DOHH2 (cell line): ENCODE measurements at regions not wholly inside any gene's neighbourhood (a gene's known extent, or its start where the extent isn't known, plus 50 kb on each side); places are given as distances from the start of the nearest gene placed in this dataset.

ENCODE experiments used
- EZH2phosphoT487 ChIP-seq: fragments of 200-600 bp; sonication (generic); IDR thresholded peaks from 2 replicates; pipeline ENCODE4 v1.6.1; 2017; ENCODE audit warnings: borderline replicate concordance, mild to moderate bottlenecking, antibody characterized with exemption, low read length, moderate library complexity, mixed read lengths
- TF ChIP-seq, protein P1 (sequence below): fragments of 200-600 bp; sonication (generic); IDR thresholded peaks from one replicate; pipeline ENCODE4 v1.5.1; 2014; ENCODE audit warnings: antibody characterized with exemption, mild to moderate bottlenecking, low read depth, low read length; ENCODE audit not compliant: poor library complexity, severe bottlenecking

DNA sequence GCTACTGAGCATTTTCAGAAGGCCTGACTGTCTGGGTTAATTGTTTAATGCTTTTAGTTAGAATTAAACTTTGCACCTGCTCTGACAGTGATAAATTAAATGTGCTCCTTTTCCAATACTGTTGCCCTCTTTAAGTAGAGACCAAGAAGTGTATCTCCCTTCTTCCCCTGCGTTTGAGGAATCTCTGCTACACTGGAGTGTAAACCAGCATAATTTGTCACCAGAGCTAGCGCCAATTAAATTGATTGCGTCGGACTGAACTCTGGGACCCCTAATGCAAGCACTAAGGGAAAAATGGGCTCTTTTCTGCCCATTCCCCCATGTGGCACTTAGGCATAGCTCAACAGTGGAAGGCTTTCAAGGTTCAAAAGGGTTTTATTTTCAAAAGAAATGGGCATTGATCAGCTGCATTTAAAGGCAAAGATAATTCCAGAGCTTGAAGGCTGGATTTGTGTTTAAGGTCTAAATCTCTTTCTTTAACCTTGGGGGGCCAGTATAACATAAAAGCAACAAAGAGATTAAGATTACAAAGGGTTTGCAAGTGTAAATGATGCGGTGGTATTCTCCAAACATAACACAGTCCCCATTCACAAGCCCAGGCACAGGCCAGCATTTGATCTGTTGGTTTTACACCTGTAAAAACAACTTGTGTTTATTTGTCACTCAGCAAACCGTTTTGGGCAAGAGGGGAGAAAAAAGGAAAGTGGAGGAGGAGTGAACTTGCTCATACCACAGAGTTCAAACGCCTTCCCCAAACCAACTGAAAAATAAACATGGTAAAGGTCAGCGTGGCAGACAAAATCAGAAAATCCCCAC lies 427.6 kb downstream of the BCL11A start:
- TF ChIP-seq, protein P1, sequence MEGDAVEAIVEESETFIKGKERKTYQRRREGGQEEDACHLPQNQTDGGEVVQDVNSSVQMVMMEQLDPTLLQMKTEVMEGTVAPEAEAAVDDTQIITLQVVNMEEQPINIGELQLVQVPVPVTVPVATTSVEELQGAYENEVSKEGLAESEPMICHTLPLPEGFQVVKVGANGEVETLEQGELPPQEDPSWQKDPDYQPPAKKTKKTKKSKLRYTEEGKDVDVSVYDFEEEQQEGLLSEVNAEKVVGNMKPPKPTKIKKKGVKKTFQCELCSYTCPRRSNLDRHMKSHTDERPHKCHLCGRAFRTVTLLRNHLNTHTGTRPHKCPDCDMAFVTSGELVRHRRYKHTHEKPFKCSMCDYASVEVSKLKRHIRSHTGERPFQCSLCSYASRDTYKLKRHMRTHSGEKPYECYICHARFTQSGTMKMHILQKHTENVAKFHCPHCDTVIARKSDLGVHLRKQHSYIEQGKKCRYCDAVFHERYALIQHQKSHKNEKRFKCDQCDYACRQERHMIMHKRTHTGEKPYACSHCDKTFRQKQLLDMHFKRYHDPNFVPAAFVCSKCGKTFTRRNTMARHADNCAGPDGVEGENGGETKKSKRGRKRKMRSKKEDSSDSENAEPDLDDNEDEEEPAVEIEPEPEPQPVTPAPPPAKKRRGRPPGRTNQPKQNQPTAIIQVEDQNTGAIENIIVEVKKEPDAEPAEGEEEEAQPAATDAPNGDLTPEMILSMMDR = no peak
- TF ChIP-seq EZH2phosphoT487 = no peak
